BLaER1 treated with 17β-estradiol and CSF1 and Interleukin-3, amounts not matched to agents 10 nM and 100 nM (cell line): ENCODE measurements at regions not wholly inside any gene's neighbourhood (a gene's known extent, or its start where the extent isn't known, plus 50 kb on each side); places are given as distances from the start of the nearest gene placed in this dataset.

ENCODE experiments used
- H3K27ac ChIP-seq, 11 experiments: shearing (Covaris generic); formaldehyde crosslinking; 2 replicates each; pipeline ENCODE4 v1.8.1; 2022
- H3K27me3 ChIP-seq, 11 experiments: shearing (Covaris generic); formaldehyde crosslinking; 2 replicates each; pipeline ENCODE4 v1.8.1; 2022
- H3K36me3 ChIP-seq, 11 experiments: shearing (Covaris generic); formaldehyde crosslinking; 2 replicates each; pipeline ENCODE4 v1.8.1; 2022
- H3K4me1 ChIP-seq, 10 experiments: shearing (Covaris generic); formaldehyde crosslinking; 2 replicates each; pipeline ENCODE4 v1.8.1; 2022
- H3K4me2 ChIP-seq, 11 experiments: shearing (Covaris generic); formaldehyde crosslinking; 2 replicates each; pipeline ENCODE4 v1.8.1; 2022
- H3K4me3 ChIP-seq, 10 experiments: shearing (Covaris generic); formaldehyde crosslinking; 2 replicates each; pipeline ENCODE4 v1.8.1; 2022
- H3K9ac ChIP-seq, 11 experiments: shearing (Covaris generic); formaldehyde crosslinking; 2 replicates each; pipeline ENCODE4 v1.8.1; 2022
- H3K9me3 ChIP-seq, 11 experiments: shearing (Covaris generic); formaldehyde crosslinking; replicated peaks in 1 of 11; 2 replicates each; pipeline ENCODE4 v1.8.1; 2022
- H4K20me1 ChIP-seq, 11 experiments: shearing (Covaris generic); formaldehyde crosslinking; 2 replicates each; pipeline ENCODE4 v1.8.1; 2022
- Cebpa-rat ChIP-seq, 11 experiments: shearing (Covaris generic); IDR thresholded peaks; 2 replicates each; pipeline ENCODE4 v1.8.1; 2022

- no peaks in the 10 kb centered on the region for H3K4me1 ChIP-seq
- H4K20me1 ChIP-seq = no peaks in the 10 kb centered on the region
- no peak for TF ChIP-seq Cebpa-rat (IDR thresholded peaks at IDR 0.05)
- no peaks in the 10 kb centered on the region for H3K36me3 ChIP-seq
- peaks cover 99 to 100% (median 99%) of the 10 kb centered on the region in 11 experiments for H3K9me3 ChIP-seq
- H3K27me3 ChIP-seq = no peaks in the 10 kb centered on the region
- no peak overlapping the region for H3K4me3 ChIP-seq
- no peak overlapping the region for H3K27ac ChIP-seq
- H3K4me2 ChIP-seq = no peak overlapping the region
- H3K9ac ChIP-seq = no peak overlapping the region
These were observed 329.8 kb downstream of the ALG10 start for GRCh38 chr12:34352098-34352497.

- H3K9me3 ChIP-seq = peaks cover 99 to 100% (median 100%) of the 10 kb centered on the region in 11 experiments
These were observed 332.2 kb downstream of the ALG10 start for GRCh38 chr12:34354239-34355200.

GRCh38 chr12:34356233-34356987, 334.1 kb downstream of the ALG10 start:
- no peak overlapping the region for H3K4me2 ChIP-seq
- no peaks in the 10 kb centered on the region; a peak in 1 of 22 replicates for H3K27me3 ChIP-seq
- H3K36me3 ChIP-seq = no peaks in the 10 kb centered on the region
- H3K9me3 ChIP-seq = peaks cover 99 to 100% (median 100%) of the 10 kb centered on the region in 11 experiments
- H4K20me1 ChIP-seq = no peaks in the 10 kb centered on the region
- no peak overlapping the region for H3K9ac ChIP-seq
- H3K4me3 ChIP-seq = no peak overlapping the region
- no peaks in the 10 kb centered on the region for H3K4me1 ChIP-seq
- no peak overlapping the region for H3K27ac ChIP-seq
- TF ChIP-seq Cebpa-rat (IDR thresholded peaks at IDR 0.05) = no peak

More at GRCh38 chr12:34354239-34355200, 332.2 kb downstream of the ALG10 start:
- Histone ChIP-seq H3K4me2 (no peak overlapping the region), H3K9ac (no peak overlapping the region), H4K20me1 (no peaks in the 10 kb centered on the region), H3K4me1 (no peaks in the 10 kb centered on the region), H3K4me3 (no peak overlapping the region), H3K36me3 (no peaks in the 10 kb centered on the region), H3K27ac (no peak overlapping the region), H3K27me3 (no peaks in the 10 kb centered on the region; a peak in 1 of 22 replicates)
- TF ChIP-seq Cebpa-rat (IDR thresholded peaks at IDR 0.05) = no peak

DNA sequence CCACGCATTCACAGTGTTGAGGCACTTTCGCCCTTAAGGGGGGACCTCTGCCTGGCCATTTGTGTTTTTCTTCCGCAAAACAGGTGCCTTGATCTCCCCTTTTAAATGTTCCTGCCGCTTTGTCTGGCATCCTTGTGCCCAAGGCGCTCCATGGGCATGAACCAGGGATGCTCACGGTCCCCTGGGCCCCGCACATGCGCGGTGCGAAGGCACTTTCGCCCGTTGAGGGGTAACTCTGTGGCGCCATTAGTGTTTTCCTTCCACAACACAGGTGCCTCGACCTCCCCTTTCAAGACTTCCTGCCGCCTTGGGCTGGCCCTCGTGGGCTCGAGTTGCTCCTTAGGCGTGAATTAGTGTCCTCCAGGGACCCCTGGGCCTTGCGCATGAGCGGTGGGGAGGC, 335.5 kb downstream of the ALG10 start:
- H3K4me2 ChIP-seq = no peak overlapping the region
- H3K9ac ChIP-seq = no peak overlapping the region
- H3K27me3 ChIP-seq = no peaks in the 10 kb centered on the region; a peak in 1 of 22 replicates
- TF ChIP-seq Cebpa-rat (IDR thresholded peaks at IDR 0.05) = no peak
- no peak overlapping the region for H3K27ac ChIP-seq
- H3K4me1 ChIP-seq = no peaks in the 10 kb centered on the region
- peaks cover 94 to 100% (median 100%) of the 10 kb centered on the region in 11 experiments for H3K9me3 ChIP-seq
- no peak overlapping the region for H3K4me3 ChIP-seq
- H4K20me1 ChIP-seq = no peaks in the 10 kb centered on the region
- H3K36me3 ChIP-seq = no peaks in the 10 kb centered on the region

- Histone ChIP-seq H3K9ac (no peak overlapping the region), H3K36me3 (no peaks in the 10 kb centered on the region), H3K9me3 (peaks cover 94 to 100% (median 100%) of the 10 kb centered on the region in 11 experiments)
These were observed 335.9 kb downstream of the ALG10 start for GRCh38 chr12:34358198-34358597.

DNA sequence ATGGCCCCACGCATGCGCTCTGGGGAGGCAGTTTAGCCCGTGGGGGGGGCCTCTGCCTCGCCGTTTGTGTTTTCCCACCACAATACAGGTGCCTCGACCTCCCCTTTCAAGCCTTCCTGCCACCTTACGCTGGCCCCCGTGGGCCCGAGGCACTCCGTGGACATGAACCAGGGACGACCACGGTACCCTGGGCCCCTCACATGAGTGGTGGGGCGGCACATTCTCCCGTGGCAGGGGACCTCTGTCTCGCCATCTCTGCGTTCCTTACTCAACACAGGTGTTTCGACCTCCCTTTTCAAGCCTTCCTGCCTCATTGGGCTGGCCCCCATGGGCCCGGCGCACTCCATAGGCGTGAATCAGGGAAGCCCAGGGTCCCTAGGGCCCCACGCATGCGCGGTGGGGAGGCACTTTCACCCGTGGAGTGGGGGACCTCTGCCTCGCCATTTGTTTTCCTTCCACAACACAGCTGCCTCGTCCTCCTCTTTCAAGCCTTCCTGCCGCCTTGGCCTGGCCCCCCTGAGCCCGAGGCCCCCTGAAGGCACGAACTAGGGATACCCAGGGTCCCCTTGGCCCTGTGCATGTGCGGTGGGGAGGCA, 339.5 kb downstream of the ALG10 start:
- Histone ChIP-seq H3K4me2 (no peak overlapping the region), H4K20me1 (no peaks in the 10 kb centered on the region), H3K9ac (no peak overlapping the region), H3K27ac (no peak overlapping the region), H3K36me3 (no peaks in the 10 kb centered on the region), H3K9me3 (peaks cover 94 to 100% (median 100%) of the 10 kb centered on the region in 11 experiments), H3K4me3 (no peak overlapping the region), H3K4me1 (no peaks in the 10 kb centered on the region), H3K27me3 (no peaks in the 10 kb centered on the region; a peak in 1 of 22 replicates)
- TF ChIP-seq Cebpa-rat (IDR thresholded peaks at IDR 0.05) = no peak

More at GRCh38 chr12:34358198-34358597, 335.9 kb downstream of the ALG10 start:
- H3K4me2 ChIP-seq = no peak overlapping the region
- no peaks in the 10 kb centered on the region; a peak in 1 of 22 replicates for H3K27me3 ChIP-seq
- H4K20me1 ChIP-seq = no peaks in the 10 kb centered on the region
- H3K27ac ChIP-seq = no peak overlapping the region
- no peak for TF ChIP-seq Cebpa-rat (IDR thresholded peaks at IDR 0.05)
- no peak overlapping the region for H3K4me3 ChIP-seq
- H3K4me1 ChIP-seq = no peaks in the 10 kb centered on the region

- H3K4me1 ChIP-seq = no peaks in the 10 kb centered on the region
- no peak overlapping the region for H3K4me2 ChIP-seq
- H3K9me3 ChIP-seq = peaks cover 94 to 100% (median 100%) of the 10 kb centered on the region in 11 experiments
- no peak overlapping the region for H3K27ac ChIP-seq
- TF ChIP-seq Cebpa-rat (IDR thresholded peaks at IDR 0.05) = no peak
- H3K9ac ChIP-seq = no peak overlapping the region
- H4K20me1 ChIP-seq = no peaks in the 10 kb centered on the region
- H3K27me3 ChIP-seq = 0 out of 22 replicates have a peak, but pooled peaks cover 0 to 5% (median 0%) of the 10 kb centered on the region in 11 experiments
- H3K4me3 ChIP-seq = no peak overlapping the region
- H3K36me3 ChIP-seq = no peaks in the 10 kb centered on the region
These were observed 340.9 kb downstream of the ALG10 start for GRCh38 chr12:34363050-34363673.

DNA sequence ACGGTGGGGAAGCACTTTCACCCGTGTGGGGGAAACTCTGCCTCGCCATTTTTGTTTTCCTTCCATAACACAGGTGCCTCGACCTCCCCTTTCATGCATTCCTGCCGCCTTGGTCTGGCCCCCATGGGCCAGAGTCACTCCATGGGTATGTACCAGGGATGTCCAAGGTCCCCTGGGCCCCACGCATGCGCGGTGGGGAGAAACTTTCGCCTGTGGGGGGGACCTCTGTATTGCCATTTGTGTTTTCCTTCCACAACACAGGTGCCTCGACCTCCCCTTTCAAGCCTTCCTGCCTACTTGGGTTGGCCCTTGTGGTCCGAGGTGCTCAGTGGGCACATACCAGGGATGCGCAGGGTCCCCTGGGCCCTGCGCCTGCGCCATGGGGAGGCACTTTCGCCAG, 345.8 kb downstream of the ALG10 start:
- Histone ChIP-seq H4K20me1 (no peaks in the 10 kb centered on the region), H3K4me1 (no peaks in the 10 kb centered on the region), H3K4me3 (no peak overlapping the region), H3K27ac (no peak overlapping the region), H3K4me2 (no peak overlapping the region), H3K36me3 (no peaks in the 10 kb centered on the region), H3K27me3 (0 out of 22 replicates have a peak, but pooled peaks cover 0 to 5% (median 0%) of the 10 kb centered on the region in 11 experiments), H3K9ac (no peak overlapping the region), H3K9me3 (peaks cover 97 to 100% (median 100%) of the 10 kb centered on the region in 11 experiments)
- no peak for TF ChIP-seq Cebpa-rat (IDR thresholded peaks at IDR 0.05)
